Fibroblast of pulmonary artery (primary cell): ENCODE measurements at regions not wholly inside any gene's neighbourhood (a gene's known extent, or its start where the extent isn't known, plus 50 kb on each side); places are given as distances from the start of the nearest gene placed in this dataset.

Experiments
- DNase-seq: peaks from one replicate; pipeline ENCODE4 v3.0.0-alpha.2; 2010; ENCODE audit warnings: low read depth
- H3K4me3 ChIP-seq: replicated peaks from 2 replicates; pipeline ENCODE4 v1.5.1; 2011; ENCODE audit warnings: low read depth, mild to moderate bottlenecking, control low read depth, low read length, moderate library complexity
- CTCF ChIP-seq: IDR thresholded peaks from 2 replicates; pipeline ENCODE4 v1.5.1; 2011; ENCODE audit warnings: mild to moderate bottlenecking, control low read depth, low read length, inconsistent platforms; ENCODE audit errors: missing control alignments

GRCh38 chr1:163540727-163541126 is 219.0 kb downstream of the NUF2 start:
- TF ChIP-seq CTCF, result no peak
- no peak for DNase-seq
- H3K4me3 ChIP-seq, result no peak overlapping the region

- no peak for DNase-seq
- no peak overlapping the region for H3K4me3 ChIP-seq
- TF ChIP-seq CTCF, result no peak
These were observed 222.7 kb downstream of the NUF2 start for GRCh38 chr1:163544441-163544840.

- TF ChIP-seq CTCF, result no peak
- H3K4me3 ChIP-seq, result no peak overlapping the region
- no peak for DNase-seq
These were observed 236.4 kb downstream of the NUF2 start for GRCh38 chr1:163558162-163558561.

GRCh38 chr1:163561580-163562295 is 240.0 kb downstream of the NUF2 start:
- H3K4me3 ChIP-seq, result no peak overlapping the region
- peak; percentile 21 for DNase-seq
- TF ChIP-seq CTCF, result peak; percentile 30

GRCh38 chr1:163562355-163562754 is 240.6 kb downstream of the NUF2 start:
- TF ChIP-seq CTCF, result no peak
- no peak for DNase-seq
- H3K4me3 ChIP-seq, result no peak overlapping the region

- no peak overlapping the region for H3K4me3 ChIP-seq
- no peak for DNase-seq
- no peak for TF ChIP-seq CTCF
These were observed 243.4 kb downstream of the NUF2 start for GRCh38 chr1:163565166-163565565.

- DNase-seq, result no peak
- no peak for TF ChIP-seq CTCF
- no peak overlapping the region for H3K4me3 ChIP-seq
These were observed 248.3 kb downstream of the NUF2 start for GRCh38 chr1:163570071-163570470.
